ENCODE measurements at regions not wholly inside any gene's neighbourhood (a gene's known extent, or its start where the extent isn't known, plus 50 kb on each side); places are given as distances from the start of the nearest gene placed in this dataset.

DNA sequence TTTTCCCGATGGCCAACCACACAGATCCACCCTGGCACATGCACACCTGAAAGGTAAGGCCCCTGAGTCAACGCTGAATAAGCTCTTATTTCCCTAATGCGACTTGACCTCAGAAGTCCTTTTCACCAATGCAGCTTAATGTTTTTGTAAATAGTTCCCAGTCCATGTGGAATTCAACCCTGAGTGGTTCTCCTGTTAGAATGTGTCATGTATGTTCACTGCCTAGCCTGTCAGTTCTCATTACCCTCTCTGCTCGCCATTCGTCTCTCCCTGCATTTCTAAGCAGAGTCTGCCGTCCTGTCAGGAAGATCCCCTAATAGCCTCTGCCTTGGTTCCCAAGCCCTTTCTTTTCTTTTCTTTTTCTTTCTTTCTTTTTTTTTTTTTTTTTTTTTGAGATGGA, 392.6 kb upstream of the SHH start:
- no peak for DNase-seq (ENCODE audit: low read depth)
- no peak overlapping the region for H3K4me3 ChIP-seq (ENCODE audit: control insufficient read depth, low read depth, low read length)
- TF ChIP-seq, protein P1, sequence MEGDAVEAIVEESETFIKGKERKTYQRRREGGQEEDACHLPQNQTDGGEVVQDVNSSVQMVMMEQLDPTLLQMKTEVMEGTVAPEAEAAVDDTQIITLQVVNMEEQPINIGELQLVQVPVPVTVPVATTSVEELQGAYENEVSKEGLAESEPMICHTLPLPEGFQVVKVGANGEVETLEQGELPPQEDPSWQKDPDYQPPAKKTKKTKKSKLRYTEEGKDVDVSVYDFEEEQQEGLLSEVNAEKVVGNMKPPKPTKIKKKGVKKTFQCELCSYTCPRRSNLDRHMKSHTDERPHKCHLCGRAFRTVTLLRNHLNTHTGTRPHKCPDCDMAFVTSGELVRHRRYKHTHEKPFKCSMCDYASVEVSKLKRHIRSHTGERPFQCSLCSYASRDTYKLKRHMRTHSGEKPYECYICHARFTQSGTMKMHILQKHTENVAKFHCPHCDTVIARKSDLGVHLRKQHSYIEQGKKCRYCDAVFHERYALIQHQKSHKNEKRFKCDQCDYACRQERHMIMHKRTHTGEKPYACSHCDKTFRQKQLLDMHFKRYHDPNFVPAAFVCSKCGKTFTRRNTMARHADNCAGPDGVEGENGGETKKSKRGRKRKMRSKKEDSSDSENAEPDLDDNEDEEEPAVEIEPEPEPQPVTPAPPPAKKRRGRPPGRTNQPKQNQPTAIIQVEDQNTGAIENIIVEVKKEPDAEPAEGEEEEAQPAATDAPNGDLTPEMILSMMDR (conservative IDR thresholded peaks at IDR 0.05; ENCODE audit: control insufficient read depth, insufficient read depth, low read depth, low read length): no peak

- H3K4me3 ChIP-seq (ENCODE audit: control insufficient read depth, low read depth, low read length): no peak overlapping the region
- DNase-seq (ENCODE audit: low read depth): no peak
- TF ChIP-seq, protein P1 (conservative IDR thresholded peaks at IDR 0.05; ENCODE audit: control insufficient read depth, insufficient read depth, low read depth, low read length): no peak
Measured at GRCh38 chr7:156203923-156204322, 391.7 kb upstream of the SHH start.

- no peak overlapping the region for H3K4me3 ChIP-seq (ENCODE audit: control insufficient read depth, low read depth, low read length)
- TF ChIP-seq, protein P1 (conservative IDR thresholded peaks at IDR 0.05; ENCODE audit: control insufficient read depth, insufficient read depth, low read depth, low read length): no peak
- no peak for DNase-seq (ENCODE audit: low read depth)
Measured at GRCh38 chr7:156198277-156198676, 386.0 kb upstream of the SHH start.

DNA sequence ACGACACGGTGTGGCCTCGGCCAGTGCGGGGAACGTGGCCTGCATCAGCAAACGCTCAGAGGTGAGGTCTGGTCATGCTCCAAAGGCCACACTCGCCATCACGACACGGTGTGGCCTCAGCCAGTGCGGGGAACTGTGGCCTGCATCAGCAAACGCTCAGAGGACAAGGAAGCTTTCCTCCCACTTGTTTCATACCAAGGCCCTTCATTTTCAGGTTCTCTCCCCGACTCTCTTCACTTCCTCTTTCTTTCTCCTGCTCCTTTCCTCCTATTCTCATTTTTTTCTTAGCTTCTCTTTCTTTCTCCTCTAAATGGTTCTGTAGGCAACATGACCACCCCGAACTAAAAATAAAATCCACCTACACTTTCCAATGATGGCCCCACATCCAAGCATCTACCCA, 384.4 kb upstream of the SHH start:
- DNase-seq (ENCODE audit: low read depth): no peak
- no peak overlapping the region for H3K4me3 ChIP-seq (ENCODE audit: control insufficient read depth, low read depth, low read length)
- TF ChIP-seq, protein P1 (conservative IDR thresholded peaks at IDR 0.05; ENCODE audit: control insufficient read depth, insufficient read depth, low read depth, low read length): no peak

- no peak for DNase-seq (ENCODE audit: low read depth)
- TF ChIP-seq, protein P1 (conservative IDR thresholded peaks at IDR 0.05; ENCODE audit: control insufficient read depth, insufficient read depth, low read depth, low read length): no peak
- H3K4me3 ChIP-seq (ENCODE audit: control insufficient read depth, low read depth, low read length): no peak overlapping the region
Measured at GRCh38 chr7:156195276-156195675, 383.0 kb upstream of the SHH start.

GRCh38 chr7:156194813-156195212, 382.6 kb upstream of the SHH start:
- no peak for DNase-seq (ENCODE audit: low read depth)
- H3K4me3 ChIP-seq (ENCODE audit: control insufficient read depth, low read depth, low read length): no peak overlapping the region
- TF ChIP-seq, protein P1 (conservative IDR thresholded peaks at IDR 0.05; ENCODE audit: control insufficient read depth, insufficient read depth, low read depth, low read length): no peak

GRCh38 chr7:156192921-156193320, 380.7 kb upstream of the SHH start:
- TF ChIP-seq, protein P1 (conservative IDR thresholded peaks at IDR 0.05; ENCODE audit: control insufficient read depth, insufficient read depth, low read depth, low read length): no peak
- DNase-seq (ENCODE audit: low read depth): no peak
- H3K4me3 ChIP-seq (ENCODE audit: control insufficient read depth, low read depth, low read length): no peak overlapping the region
